H1 (cell line): ENCODE measurements at regions not wholly inside any gene's neighbourhood (a gene's known extent, or its start where the extent isn't known, plus 50 kb on each side); places are given as distances from the start of the nearest gene placed in this dataset.

ENCODE experiments used
- CREB1 ChIP-seq: IDR thresholded peaks from 2 replicates; pipeline ENCODE4 v1.6.1; 2012; ENCODE audit warnings: inconsistent platforms
- EP300 ChIP-seq, 2 experiments: IDR thresholded peaks; 1 replicate in 1 of 2; 2 replicates in 1 of 2; pipeline ENCODE4 v1.6.1; 2011 to 2012; ENCODE audit warnings: low read depth in 2 of 2, low read length in 2 of 2, mild to moderate bottlenecking in 2 of 2, borderline replicate concordance in 1 of 2, inconsistent platforms in 1 of 2, moderate library complexity in 1 of 2
- EZH2 ChIP-seq: fragments of 200-600 bp; sonication (generic); IDR thresholded peaks from 2 replicates; pipeline ENCODE4 v1.7.1; 2012; ENCODE audit warnings: low read depth, mild to moderate bottlenecking, moderate library complexity, low read length, inconsistent platforms; ENCODE audit not compliant: severe bottlenecking
- GABPA ChIP-seq: IDR thresholded peaks from 2 replicates; pipeline ENCODE4 v1.6.1; 2011; ENCODE audit warnings: mild to moderate bottlenecking, low read length, moderate library complexity, borderline replicate concordance; ENCODE audit not compliant: insufficient read depth
- KDM1A ChIP-seq: fragments of 200-600, 300-600 bp; sonication (generic); IDR thresholded peaks from 2 replicates; pipeline ENCODE4 v1.7.1; 2016; ENCODE audit warnings: mild to moderate bottlenecking, low read length, borderline replicate concordance
- NRF1 ChIP-seq: IDR thresholded peaks from 2 replicates; pipeline ENCODE4 v1.6.1; 2011; ENCODE audit warnings: mild to moderate bottlenecking, low read depth, low read length, improper control_type of control experiment
- POLR2A ChIP-seq, 2 experiments: IDR thresholded peaks; 1 replicate in 1 of 2; 2 replicates in 1 of 2; pipeline ENCODE4 v1.6.1; 2011; ENCODE audit warnings: low read depth in 2 of 2, low read length in 2 of 2, mild to moderate bottlenecking in 2 of 2; ENCODE audit errors: control extremely low read depth in 1 of 2
- SIRT6 ChIP-seq: IDR thresholded peaks from one replicate; pipeline ENCODE4 v1.7.1; 2012; ENCODE audit warnings: low read length, inconsistent platforms
- TAF1 ChIP-seq: IDR thresholded peaks from 2 replicates; pipeline ENCODE4 v1.6.1; 2011; ENCODE audit warnings: mild to moderate bottlenecking, low read depth, low read length
- TCF12 ChIP-seq: IDR thresholded peaks from 2 replicates; pipeline ENCODE4 v1.6.1; 2011; ENCODE audit warnings: low read depth, mild to moderate bottlenecking, low read length
- YY1 ChIP-seq: IDR thresholded peaks from 2 replicates; pipeline ENCODE4 v1.6.1; 2011; ENCODE audit warnings: low read depth, mild to moderate bottlenecking, low read length
- TF ChIP-seq, protein P1 (sequence below), 3 experiments: IDR thresholded peaks; 1 replicate in 2 of 3; 2 replicates in 1 of 3; pipeline versions ENCODE4 v1.5.1 to v1.6.1; 2011; ENCODE audit warnings: low read length in 3 of 3, mild to moderate bottlenecking in 3 of 3, inconsistent platforms in 2 of 3, low read depth in 1 of 3, moderate library complexity in 1 of 3; ENCODE audit not compliant: insufficient read depth in 1 of 3; ENCODE audit errors: control extremely low read depth in 1 of 3

GRCh38 chr5:105872569-105873270, 1798.0 kb downstream of the EFNA5 start:
- no peak for TF ChIP-seq KDM1A
- no peak for TF ChIP-seq EP300 (IDR thresholded peaks at IDR 0.05; ENCODE audit: borderline replicate concordance in 1 of 2, low read depth in 2 of 2, low read length in 2 of 2)
- TF ChIP-seq, protein P1, sequence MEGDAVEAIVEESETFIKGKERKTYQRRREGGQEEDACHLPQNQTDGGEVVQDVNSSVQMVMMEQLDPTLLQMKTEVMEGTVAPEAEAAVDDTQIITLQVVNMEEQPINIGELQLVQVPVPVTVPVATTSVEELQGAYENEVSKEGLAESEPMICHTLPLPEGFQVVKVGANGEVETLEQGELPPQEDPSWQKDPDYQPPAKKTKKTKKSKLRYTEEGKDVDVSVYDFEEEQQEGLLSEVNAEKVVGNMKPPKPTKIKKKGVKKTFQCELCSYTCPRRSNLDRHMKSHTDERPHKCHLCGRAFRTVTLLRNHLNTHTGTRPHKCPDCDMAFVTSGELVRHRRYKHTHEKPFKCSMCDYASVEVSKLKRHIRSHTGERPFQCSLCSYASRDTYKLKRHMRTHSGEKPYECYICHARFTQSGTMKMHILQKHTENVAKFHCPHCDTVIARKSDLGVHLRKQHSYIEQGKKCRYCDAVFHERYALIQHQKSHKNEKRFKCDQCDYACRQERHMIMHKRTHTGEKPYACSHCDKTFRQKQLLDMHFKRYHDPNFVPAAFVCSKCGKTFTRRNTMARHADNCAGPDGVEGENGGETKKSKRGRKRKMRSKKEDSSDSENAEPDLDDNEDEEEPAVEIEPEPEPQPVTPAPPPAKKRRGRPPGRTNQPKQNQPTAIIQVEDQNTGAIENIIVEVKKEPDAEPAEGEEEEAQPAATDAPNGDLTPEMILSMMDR (IDR thresholded peaks at IDR 0.05; ENCODE audit: control extremely low read depth in 1 of 3, insufficient read depth in 1 of 3, low read depth in 1 of 3, low read length in 3 of 3) = no peak
- TF ChIP-seq NRF1 = no peak
- TF ChIP-seq SIRT6 = no peak
- no peak for TF ChIP-seq POLR2A (IDR thresholded peaks at IDR 0.05; ENCODE audit: control extremely low read depth in 1 of 2, low read depth in 2 of 2, low read length in 2 of 2)
- no peak for TF ChIP-seq GABPA
- TF ChIP-seq TAF1 = no peak
- TF ChIP-seq EZH2 = no peak
- no peak for TF ChIP-seq YY1
- no peak for TF ChIP-seq TCF12
- no peak for TF ChIP-seq CREB1
